Neural cell (in vitro differentiated cells): ENCODE measurements at regions not wholly inside any gene's neighbourhood (a gene's known extent, or its start where the extent isn't known, plus 50 kb on each side); places are given as distances from the start of the nearest gene placed in this dataset.

Experiments
- H2AFZ ChIP-seq: fragments of 200-600, 300-800 bp; sonication (generic), shearing (Covaris generic); 2 replicates; pipeline ENCODE4 v1.6.0; 2014; ENCODE audit warnings: low read depth, mild to moderate bottlenecking, antibody characterized with exemption, low read length, moderate library complexity
- H3F3A ChIP-seq: fragments of 200-600 bp; shearing (Covaris generic); 2 replicates; pipeline ENCODE4 v1.6.1; 2016; ENCODE audit warnings: mild to moderate bottlenecking, moderate library complexity, mixed read lengths, antibody characterized with exemption, low read length; ENCODE audit not compliant: insufficient read depth, poor library complexity, severe bottlenecking
- H3K27ac ChIP-seq: fragments of 200-600, 300-800 bp; sonication (generic), shearing (Covaris generic); 2 replicates; pipeline ENCODE4 v1.5.1; 2014; ENCODE audit warnings: mild to moderate bottlenecking, low read length, moderate library complexity
- H3K27me3 ChIP-seq: fragments of 300-800, 200-600 bp; sonication (generic), shearing (Covaris generic); 2 replicates; pipeline ENCODE4 v1.6.0; 2014; ENCODE audit warnings: mild to moderate bottlenecking, low read depth, low read length, moderate library complexity; ENCODE audit not compliant: insufficient read depth
- H3K36me3 ChIP-seq: fragments of 300-800, 200-600 bp; sonication (generic), shearing (Covaris generic); 2 replicates; pipeline ENCODE4 v1.5.1; 2014; ENCODE audit warnings: mild to moderate bottlenecking, antibody characterized with exemption, low read length, moderate library complexity; ENCODE audit not compliant: insufficient read depth
- H3K4me2 ChIP-seq: fragments of 300-800, 200-600 bp; sonication (generic), shearing (Covaris generic); 2 replicates; pipeline ENCODE4 v1.6.0; 2014; ENCODE audit warnings: mild to moderate bottlenecking, low read length
- H3K4me3 ChIP-seq: fragments of 300-800, 200-600 bp; sonication (generic), shearing (Covaris generic); 2 replicates; pipeline ENCODE4 v1.5.1; 2014; ENCODE audit warnings: mild to moderate bottlenecking, low read length, moderate library complexity
- H3K79me2 ChIP-seq: fragments of 200-600 bp; shearing (Covaris generic); replicated peaks from 2 replicates; pipeline ENCODE4 v1.6.0; 2014; ENCODE audit warnings: mild to moderate bottlenecking, low read length, moderate library complexity; ENCODE audit not compliant: insufficient read depth
- H3K9ac ChIP-seq: fragments of 300-800, 200-600 bp; sonication (generic), shearing (Covaris generic); 2 replicates; pipeline ENCODE4 v1.6.1; 2016; ENCODE audit warnings: mild to moderate bottlenecking, low read length, mixed read lengths
- H3K9me2 ChIP-seq: fragments of 200-600 bp; shearing (Covaris generic); 2 replicates; pipeline ENCODE4 v1.6.1; 2016; ENCODE audit warnings: mild to moderate bottlenecking, low read length, mixed read lengths; ENCODE audit not compliant: insufficient read depth
- H3K9me3 ChIP-seq: fragments of 200-600, 300-800 bp; sonication (generic), shearing (Covaris generic); 2 replicates; pipeline ENCODE4 v1.6.1; 2016; ENCODE audit warnings: mild to moderate bottlenecking, mixed run types, low read length, moderate library complexity, mixed read lengths
- H4K20me1 ChIP-seq: fragments of 200-600 bp; shearing (Covaris generic); 2 replicates; pipeline ENCODE4 v1.6.1; 2016; ENCODE audit warnings: mild to moderate bottlenecking, mixed run types; ENCODE audit not compliant: insufficient read depth
- CTCF ChIP-seq: fragments of 450-650 bp; IDR thresholded peaks from 2 replicates; pipeline ENCODE4 v1.5.1; 2014; ENCODE audit warnings: antibody characterized with exemption, mild to moderate bottlenecking, moderate library complexity; ENCODE audit not compliant: poor library complexity, severe bottlenecking
- EP300 ChIP-seq: fragments of 450-650 bp; conservative IDR thresholded peaks from 2 replicates; pipeline ENCODE4 v1.6.1; 2014; ENCODE audit warnings: antibody characterized with exemption, mild to moderate bottlenecking, moderate library complexity; ENCODE audit not compliant: poor library complexity, severe bottlenecking
- EZH2 ChIP-seq: fragments of 200-600, 300-800 bp; shearing (Covaris generic), sonication (generic); IDR thresholded peaks from 2 replicates; pipeline ENCODE4 v1.6.1; 2014; ENCODE audit warnings: antibody characterized with exemption, low read length, borderline replicate concordance, mild to moderate bottlenecking; ENCODE audit not compliant: insufficient read depth, poor library complexity, severe bottlenecking
- MXI1 ChIP-seq: fragments of 450-650 bp; conservative IDR thresholded peaks from 2 replicates; pipeline ENCODE4 v1.6.1; 2014; ENCODE audit warnings: antibody characterized with exemption, mild to moderate bottlenecking; ENCODE audit not compliant: poor library complexity, severe bottlenecking
- POLR2AphosphoS5 ChIP-seq: IDR thresholded peaks from 2 replicates; pipeline ENCODE4 v1.6.1; 2012
- RAD21 ChIP-seq: fragments of 450-650 bp; conservative IDR thresholded peaks from 2 replicates; pipeline ENCODE4 v1.6.1; 2014; ENCODE audit warnings: antibody characterized with exemption, mild to moderate bottlenecking, moderate library complexity
- SMC3 ChIP-seq: fragments of 450-650 bp; conservative IDR thresholded peaks from 2 replicates; pipeline ENCODE4 v1.6.1; 2014; ENCODE audit warnings: antibody characterized with exemption, mild to moderate bottlenecking, moderate library complexity; ENCODE audit not compliant: poor library complexity
- TAF1 ChIP-seq: IDR thresholded peaks from 2 replicates; pipeline ENCODE4 v1.6.1; 2012; ENCODE audit warnings: low read depth
- TF ChIP-seq, protein P1 (sequence below): IDR thresholded peaks from 2 replicates; pipeline ENCODE4 v1.6.1; 2012; ENCODE audit warnings: borderline replicate concordance

- Histone ChIP-seq H3F3A (no peaks in the 10 kb centered on the region), H3K27me3 (no peaks in the 10 kb centered on the region), H4K20me1 (no peaks in the 10 kb centered on the region), H3K79me2 (no peaks in the 10 kb centered on the region), H3K4me3 (no peak overlapping the region), H3K9ac (no peak overlapping the region), H3K27ac (no peak overlapping the region), H3K4me2 (no peak overlapping the region), H3K9me3 (no peaks in the 10 kb centered on the region), H3K36me3 (no peaks in the 10 kb centered on the region), H2AFZ (no peak overlapping the region), H3K9me2 (no peaks in the 10 kb centered on the region)
- TF ChIP-seq MXI1 = no peak
- no peak for TF ChIP-seq RAD21
Observed at GRCh38 chr13:33927315-33927714, 109.4 kb downstream of the RFC3 start.

GRCh38 chr13:33931397-33932311, 113.7 kb downstream of the RFC3 start:
- Histone ChIP-seq H3K9ac (no peak overlapping the region), H3K79me2 (no peaks in the 10 kb centered on the region), H3K4me2 (no peak overlapping the region), H3K27ac (no peak overlapping the region), H3K9me2 (no peaks in the 10 kb centered on the region), H3K36me3 (no peaks in the 10 kb centered on the region), H3K27me3 (no peaks in the 10 kb centered on the region), H3K9me3 (no peaks in the 10 kb centered on the region), H4K20me1 (no peaks in the 10 kb centered on the region), H2AFZ (no peak overlapping the region), H3F3A (no peaks in the 10 kb centered on the region), H3K4me3 (no peak overlapping the region)
- TF ChIP-seq TAF1 = no peak
- no peak for TF ChIP-seq EZH2
- peak; percentile 49 for TF ChIP-seq SMC3
- peak; percentile 50 for TF ChIP-seq RAD21
- TF ChIP-seq CTCF = peak; percentile 38
- TF ChIP-seq POLR2AphosphoS5 = no peak

- H3F3A ChIP-seq = no peaks in the 10 kb centered on the region
- no peaks in the 10 kb centered on the region for H3K36me3 ChIP-seq
- no peak overlapping the region for H3K9ac ChIP-seq
- no peaks in the 10 kb centered on the region for H4K20me1 ChIP-seq
- TF ChIP-seq CTCF (no peak), POLR2AphosphoS5 (peak; percentile 83), EP300 (peak; percentile 82), EZH2 (no peak)
- TF ChIP-seq, protein P1, sequence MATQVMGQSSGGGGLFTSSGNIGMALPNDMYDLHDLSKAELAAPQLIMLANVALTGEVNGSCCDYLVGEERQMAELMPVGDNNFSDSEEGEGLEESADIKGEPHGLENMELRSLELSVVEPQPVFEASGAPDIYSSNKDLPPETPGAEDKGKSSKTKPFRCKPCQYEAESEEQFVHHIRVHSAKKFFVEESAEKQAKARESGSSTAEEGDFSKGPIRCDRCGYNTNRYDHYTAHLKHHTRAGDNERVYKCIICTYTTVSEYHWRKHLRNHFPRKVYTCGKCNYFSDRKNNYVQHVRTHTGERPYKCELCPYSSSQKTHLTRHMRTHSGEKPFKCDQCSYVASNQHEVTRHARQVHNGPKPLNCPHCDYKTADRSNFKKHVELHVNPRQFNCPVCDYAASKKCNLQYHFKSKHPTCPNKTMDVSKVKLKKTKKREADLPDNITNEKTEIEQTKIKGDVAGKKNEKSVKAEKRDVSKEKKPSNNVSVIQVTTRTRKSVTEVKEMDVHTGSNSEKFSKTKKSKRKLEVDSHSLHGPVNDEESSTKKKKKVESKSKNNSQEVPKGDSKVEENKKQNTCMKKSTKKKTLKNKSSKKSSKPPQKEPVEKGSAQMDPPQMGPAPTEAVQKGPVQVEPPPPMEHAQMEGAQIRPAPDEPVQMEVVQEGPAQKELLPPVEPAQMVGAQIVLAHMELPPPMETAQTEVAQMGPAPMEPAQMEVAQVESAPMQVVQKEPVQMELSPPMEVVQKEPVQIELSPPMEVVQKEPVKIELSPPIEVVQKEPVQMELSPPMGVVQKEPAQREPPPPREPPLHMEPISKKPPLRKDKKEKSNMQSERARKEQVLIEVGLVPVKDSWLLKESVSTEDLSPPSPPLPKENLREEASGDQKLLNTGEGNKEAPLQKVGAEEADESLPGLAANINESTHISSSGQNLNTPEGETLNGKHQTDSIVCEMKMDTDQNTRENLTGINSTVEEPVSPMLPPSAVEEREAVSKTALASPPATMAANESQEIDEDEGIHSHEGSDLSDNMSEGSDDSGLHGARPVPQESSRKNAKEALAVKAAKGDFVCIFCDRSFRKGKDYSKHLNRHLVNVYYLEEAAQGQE = no peak
- no peak overlapping the region for H3K4me2 ChIP-seq
- no peak overlapping the region for H2AFZ ChIP-seq
- no peak overlapping the region for H3K27ac ChIP-seq
- no peak overlapping the region for H3K4me3 ChIP-seq
- no peaks in the 10 kb centered on the region for H3K9me2 ChIP-seq
- no peaks in the 10 kb centered on the region for H3K79me2 ChIP-seq
- no peaks in the 10 kb centered on the region for H3K27me3 ChIP-seq
- H3K9me3 ChIP-seq = no peaks in the 10 kb centered on the region
Observed at GRCh38 chr13:33932769-33933406, 114.9 kb downstream of the RFC3 start.
